Uterus (tissue), 3 donors: ENCODE measurements at regions not wholly inside any gene's neighbourhood (a gene's known extent, or its start where the extent isn't known, plus 50 kb on each side); places are given as distances from the start of the nearest gene placed in this dataset.

Source experiments
- DNase-seq, 2 donors: peaks; one replicate each; pipeline ENCODE4 v3.0.0-alpha.2; 2019 to 2020
- H3K27ac ChIP-seq, 2 donors: fragments of 200-600 bp; sonication (generic); 1 replicate in 1 of 2; 2 replicates in 1 of 2; pipeline ENCODE4 v1.5.1; 2016 to 2018
- H3K27me3 ChIP-seq, 2 donors: fragments of 200-600 bp; sonication (generic); one replicate each; pipeline ENCODE4 v1.5.1; 2018 to 2019; ENCODE audit warnings: control low read depth in 1 of 2
- H3K36me3 ChIP-seq, 2 donors: fragments of 200-600 bp; sonication (generic); one replicate each; pipeline ENCODE4 v1.5.1; 2019; ENCODE audit warnings: control low read depth in 1 of 2
- H3K4me1 ChIP-seq, 2 donors: fragments of 200-600 bp; sonication (generic); one replicate each; pipeline ENCODE4 v1.5.1; 2018 to 2019; ENCODE audit warnings: control low read depth in 1 of 2
- H3K4me3 ChIP-seq, 2 donors: fragments of 200-600 bp; sonication (generic); 1 replicate in 1 of 2; 2 replicates in 1 of 2; pipeline ENCODE4 v1.5.1; 2018 to 2019; ENCODE audit warnings: mild to moderate bottlenecking in 1 of 2
- H3K9me3 ChIP-seq, 2 donors: fragments of 200-600 bp; sonication (generic); one replicate each; pipeline ENCODE4 v1.5.1; 2019; ENCODE audit warnings: control low read depth in 1 of 2
- CTCF ChIP-seq, 4 experiments: fragments of 200-600 bp in 2 of 4; fragments of 450-650 bp in 2 of 4; sonication (generic) in 2 of 4; IDR thresholded peaks; one replicate each; pipeline ENCODE4 v1.5.1; 2016 to 2019; ENCODE audit warnings: antibody characterized with exemption in 4 of 4, mild to moderate bottlenecking in 2 of 4, moderate library complexity in 1 of 4
- POLR2A ChIP-seq, 2 donors: fragments of 450-650 bp; IDR thresholded peaks; one replicate each; pipeline ENCODE4 v1.6.1; 2016; ENCODE audit warnings: antibody characterized with exemption in 2 of 2, mild to moderate bottlenecking in 1 of 2, moderate library complexity in 1 of 2
- intact Hi-C: fragments of 100-400 bp; cut with DNase I; formaldehyde crosslinking; loops from one replicate; pipeline ENCODE4 v1.15.1; 2023; ENCODE audit warnings: low total_unique reads
- donor health status: DM: yes; HTN: yes; CAD: no.

GRCh38 chr22:47474895-47475294, 712.4 kb downstream of the TBC1D22A start:
- Histone ChIP-seq H3K4me1 (no peaks in the 10 kb centered on the region), H3K27me3 (no peaks in the 10 kb centered on the region), H3K4me3 (no peak overlapping the region), H3K9me3 (no peaks in the 10 kb centered on the region), H3K27ac (no peak overlapping the region), H3K36me3 (no peaks in the 10 kb centered on the region)
- TF ChIP-seq CTCF (IDR thresholded peaks at IDR 0.05), result no peak
- no peak for TF ChIP-seq POLR2A (IDR thresholded peaks at IDR 0.05)
- intact Hi-C loops, result no loop called here
- DNase-seq, result no peak

DNA sequence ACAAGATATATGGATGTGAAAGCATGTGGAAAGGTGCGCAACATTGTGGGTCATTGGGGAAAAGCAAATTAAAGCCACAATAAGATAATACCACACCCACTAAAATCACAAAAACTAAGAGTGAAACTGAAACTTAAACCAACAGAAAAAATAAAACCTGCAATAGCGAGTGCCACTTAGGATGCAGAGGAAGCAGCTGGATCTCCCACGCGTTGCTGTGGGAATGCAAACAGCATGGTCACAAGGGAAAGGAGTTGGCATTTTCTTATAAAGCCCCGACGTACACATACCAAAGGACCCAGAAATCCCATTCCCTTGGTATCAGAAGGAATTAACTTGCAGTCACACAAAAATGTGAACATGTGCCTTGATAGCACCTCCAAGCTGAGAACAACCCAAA, 712.0 kb downstream of the TBC1D22A start:
- DNase-seq, result no peak
- H3K9me3 ChIP-seq, result no peaks in the 10 kb centered on the region
- no peaks in the 10 kb centered on the region for H3K4me1 ChIP-seq
- H3K36me3 ChIP-seq, result no peaks in the 10 kb centered on the region
- no peak overlapping the region for H3K27ac ChIP-seq
- no peak overlapping the region for H3K4me3 ChIP-seq
- intact Hi-C loops, result no loop called here
- H3K27me3 ChIP-seq, result no peaks in the 10 kb centered on the region
- no peak for TF ChIP-seq POLR2A (IDR thresholded peaks at IDR 0.05)
- TF ChIP-seq CTCF (IDR thresholded peaks at IDR 0.05), result no peak

DNA sequence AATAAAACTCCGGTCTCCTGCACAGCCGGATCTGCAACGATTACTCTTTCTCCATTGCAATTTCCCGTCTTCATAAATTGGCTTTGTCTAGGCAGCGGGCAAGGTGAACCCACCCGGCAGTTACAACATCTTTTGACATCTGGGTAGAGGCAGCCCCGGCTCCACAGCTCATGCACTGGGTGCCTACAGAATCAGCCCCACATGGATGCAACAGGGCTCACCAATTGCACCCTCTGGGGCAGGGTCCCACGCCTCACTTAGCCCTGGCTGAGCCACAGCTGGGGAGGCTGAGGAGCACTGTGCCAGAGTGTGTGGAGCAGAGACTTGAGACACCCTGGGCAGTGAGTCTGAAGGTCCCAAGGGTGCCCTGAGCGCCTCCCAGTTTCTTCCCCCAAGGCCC, 710.2 kb downstream of the TBC1D22A start:
- no peaks in the 10 kb centered on the region for H3K36me3 ChIP-seq
- no peak overlapping the region for H3K4me3 ChIP-seq
- no peak for TF ChIP-seq CTCF (IDR thresholded peaks at IDR 0.05)
- no peak for TF ChIP-seq POLR2A (IDR thresholded peaks at IDR 0.05)
- H3K9me3 ChIP-seq, result no peaks in the 10 kb centered on the region
- H3K27ac ChIP-seq, result no peak overlapping the region
- H3K27me3 ChIP-seq, result no peaks in the 10 kb centered on the region
- intact Hi-C loops, result no loop called here
- no peak for DNase-seq
- no peaks in the 10 kb centered on the region for H3K4me1 ChIP-seq

GRCh38 chr22:47471406-47471805, 709.0 kb downstream of the TBC1D22A start:
- Histone ChIP-seq H3K4me3 (no peak overlapping the region), H3K27me3 (no peaks in the 10 kb centered on the region), H3K4me1 (no peaks in the 10 kb centered on the region), H3K27ac (no peak overlapping the region), H3K9me3 (no peaks in the 10 kb centered on the region), H3K36me3 (no peaks in the 10 kb centered on the region)
- intact Hi-C loops, result no loop called here
- TF ChIP-seq POLR2A (IDR thresholded peaks at IDR 0.05), result no peak
- no peak for TF ChIP-seq CTCF (IDR thresholded peaks at IDR 0.05)
- no peak for DNase-seq

DNA sequence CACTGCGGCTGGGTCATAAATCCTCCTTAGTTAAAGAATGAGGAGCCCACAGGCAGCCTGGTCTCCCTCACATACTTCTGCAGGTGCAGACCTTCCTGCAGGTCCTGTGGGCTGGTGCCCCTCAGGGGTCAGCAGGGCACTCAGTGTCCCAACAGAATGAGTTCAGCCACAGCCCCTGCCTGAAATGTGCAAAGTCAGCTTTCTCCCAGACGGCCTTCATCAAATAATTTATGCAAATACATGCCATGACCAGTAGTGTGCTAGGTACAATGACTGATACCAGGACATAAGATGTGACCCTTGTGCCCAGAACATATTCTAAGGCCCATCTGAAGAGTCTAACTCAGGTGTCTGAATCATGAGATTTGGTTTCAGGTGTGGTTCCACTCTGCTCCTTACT, 703.4 kb downstream of the TBC1D22A start:
- DNase-seq, result no peak
- intact Hi-C loops, result no loop called here
- Histone ChIP-seq H3K4me1 (no peaks in the 10 kb centered on the region), H3K36me3 (no peaks in the 10 kb centered on the region), H3K27ac (no peak overlapping the region), H3K27me3 (no peaks in the 10 kb centered on the region), H3K9me3 (no peaks in the 10 kb centered on the region), H3K4me3 (no peak overlapping the region)
- TF ChIP-seq CTCF (IDR thresholded peaks at IDR 0.05) (no peak), POLR2A (IDR thresholded peaks at IDR 0.05) (no peak)
